ENCODE measurements at regions not wholly inside any gene's neighbourhood (a gene's known extent, or its start where the extent isn't known, plus 50 kb on each side); places are given as distances from the start of the nearest gene placed in this dataset.

- H2AFZ ChIP-seq (ENCODE audit: low read depth): no peak overlapping the region
- no peak for TF ChIP-seq CTCF (conservative IDR thresholded peaks at IDR 0.05; ENCODE audit: low read depth, low read length)
Measured at GRCh38 chr9:26682041-26682440, 210.6 kb downstream of the CAAP1 start.

GRCh38 chr9:26677965-26678706 is 214.5 kb downstream of the CAAP1 start:
- H3K4me2 ChIP-seq: no peak overlapping the region
- no peak for TF ChIP-seq CTCF (conservative IDR thresholded peaks at IDR 0.05; ENCODE audit: low read depth, low read length)
- no peaks in the 10 kb centered on the region for H3K36me3 ChIP-seq (ENCODE audit: insufficient read depth)

More at GRCh38 chr9:26682041-26682440, 210.6 kb downstream of the CAAP1 start:
- Histone ChIP-seq H3K9ac (no peak overlapping the region), H4K20me1 (ENCODE audit: insufficient read depth) (no peaks in the 10 kb centered on the region), H3K79me2 (ENCODE audit: insufficient read depth, low read depth) (no peaks in the 10 kb centered on the region), H3K27me3 (ENCODE audit: insufficient read depth, low read depth) (no peaks in the 10 kb centered on the region), H3K27ac (no peak overlapping the region), H3K36me3 (ENCODE audit: insufficient read depth) (no peaks in the 10 kb centered on the region), H3K4me2 (no peak overlapping the region), H3K4me1 (ENCODE audit: low read depth, poor library complexity, severe bottlenecking) (no peaks in the 10 kb centered on the region), H3K4me3 (IDR thresholded peaks at IDR 0.05; ENCODE audit: insufficient read depth, low read depth, low read length) (no peak overlapping the region)

GRCh38 chr9:26675035-26675434 is 217.6 kb downstream of the CAAP1 start:
- H3K27me3 ChIP-seq (ENCODE audit: insufficient read depth, low read depth): no peaks in the 10 kb centered on the region
- H2AFZ ChIP-seq (ENCODE audit: low read depth): no peak overlapping the region
- TF ChIP-seq CTCF (conservative IDR thresholded peaks at IDR 0.05; ENCODE audit: low read depth, low read length): no peak
- H3K27ac ChIP-seq: no peak overlapping the region
- no peak overlapping the region for H3K4me3 ChIP-seq (IDR thresholded peaks at IDR 0.05; ENCODE audit: insufficient read depth, low read depth, low read length)
- no peaks in the 10 kb centered on the region for H3K79me2 ChIP-seq (ENCODE audit: insufficient read depth, low read depth)
- no peak overlapping the region for H3K9ac ChIP-seq
- H4K20me1 ChIP-seq (ENCODE audit: insufficient read depth): no peaks in the 10 kb centered on the region
- H3K4me1 ChIP-seq (ENCODE audit: low read depth, poor library complexity, severe bottlenecking): peaks cover 4% of the 10 kb centered on the region
- no peaks in the 10 kb centered on the region for H3K36me3 ChIP-seq (ENCODE audit: insufficient read depth)
- no peak overlapping the region for H3K4me2 ChIP-seq

More at GRCh38 chr9:26677965-26678706, 214.5 kb downstream of the CAAP1 start:
- Histone ChIP-seq H3K27me3 (ENCODE audit: insufficient read depth, low read depth) (no peaks in the 10 kb centered on the region), H2AFZ (ENCODE audit: low read depth) (no peak overlapping the region), H3K9ac (no peak overlapping the region), H3K79me2 (ENCODE audit: insufficient read depth, low read depth) (no peaks in the 10 kb centered on the region), H3K4me1 (ENCODE audit: low read depth, poor library complexity, severe bottlenecking) (no peaks in the 10 kb centered on the region), H3K27ac (no peak overlapping the region), H4K20me1 (ENCODE audit: insufficient read depth) (no peaks in the 10 kb centered on the region), H3K4me3 (IDR thresholded peaks at IDR 0.05; ENCODE audit: insufficient read depth, low read depth, low read length) (no peak overlapping the region)

- H3K9ac ChIP-seq: no peak overlapping the region
- no peak overlapping the region for H3K4me2 ChIP-seq
- H3K27ac ChIP-seq: no peak overlapping the region
- no peak for TF ChIP-seq CTCF (conservative IDR thresholded peaks at IDR 0.05; ENCODE audit: low read depth, low read length)
- no peaks in the 10 kb centered on the region for H3K36me3 ChIP-seq (ENCODE audit: insufficient read depth)
- H3K4me1 ChIP-seq (ENCODE audit: low read depth, poor library complexity, severe bottlenecking): peaks cover 4% of the 10 kb centered on the region
- no peak overlapping the region for H3K4me3 ChIP-seq (IDR thresholded peaks at IDR 0.05; ENCODE audit: insufficient read depth, low read depth, low read length)
- H3K79me2 ChIP-seq (ENCODE audit: insufficient read depth, low read depth): no peaks in the 10 kb centered on the region
- H3K27me3 ChIP-seq (ENCODE audit: insufficient read depth, low read depth): no peaks in the 10 kb centered on the region
- H4K20me1 ChIP-seq (ENCODE audit: insufficient read depth): no peaks in the 10 kb centered on the region
- no peak overlapping the region for H2AFZ ChIP-seq (ENCODE audit: low read depth)
Measured at GRCh38 chr9:26673261-26673660, 219.3 kb downstream of the CAAP1 start.

Data from KMS-11 (cell line).